Activated T-cell treated with anti-CD3 and anti-CD28 coated beads, Interleukin-2, amount 50 U/mL, for 4 hours (primary cell): ENCODE measurements at regions not wholly inside any gene's neighbourhood (a gene's known extent, or its start where the extent isn't known, plus 50 kb on each side); places are given as distances from the start of the nearest gene placed in this dataset.

Source experiments
- ATAC-seq, 2 donors: fragments of 200-7000 bp; cut with Tn5 transposase; one replicate each; pipeline ENCODE4 v1.10.0; 2021
- DNase-seq: peaks from one replicate; pipeline ENCODE4 v3.0.0-alpha.2; 2020
- H3K27me3 Mint-ChIP-seq: one replicate; pipeline ENCODE4 v1.8.0; 2021; ENCODE audit warnings: low read depth, mixed read lengths
- H3K36me3 Mint-ChIP-seq: one replicate; pipeline ENCODE4 v1.8.0; 2022; ENCODE audit warnings: mixed read lengths; ENCODE audit not compliant: insufficient read depth
- H3K4me1 Mint-ChIP-seq: one replicate; pipeline ENCODE4 v1.8.0; 2021; ENCODE audit warnings: low read depth, mixed read lengths
- H3K4me3 Mint-ChIP-seq: one replicate; pipeline ENCODE4 v1.8.0; 2021; ENCODE audit warnings: mild to moderate bottlenecking, moderate library complexity, mixed read lengths
- H3K9me3 Mint-ChIP-seq: one replicate; pipeline ENCODE4 v1.8.0; 2021; ENCODE audit warnings: mixed read lengths

DNA sequence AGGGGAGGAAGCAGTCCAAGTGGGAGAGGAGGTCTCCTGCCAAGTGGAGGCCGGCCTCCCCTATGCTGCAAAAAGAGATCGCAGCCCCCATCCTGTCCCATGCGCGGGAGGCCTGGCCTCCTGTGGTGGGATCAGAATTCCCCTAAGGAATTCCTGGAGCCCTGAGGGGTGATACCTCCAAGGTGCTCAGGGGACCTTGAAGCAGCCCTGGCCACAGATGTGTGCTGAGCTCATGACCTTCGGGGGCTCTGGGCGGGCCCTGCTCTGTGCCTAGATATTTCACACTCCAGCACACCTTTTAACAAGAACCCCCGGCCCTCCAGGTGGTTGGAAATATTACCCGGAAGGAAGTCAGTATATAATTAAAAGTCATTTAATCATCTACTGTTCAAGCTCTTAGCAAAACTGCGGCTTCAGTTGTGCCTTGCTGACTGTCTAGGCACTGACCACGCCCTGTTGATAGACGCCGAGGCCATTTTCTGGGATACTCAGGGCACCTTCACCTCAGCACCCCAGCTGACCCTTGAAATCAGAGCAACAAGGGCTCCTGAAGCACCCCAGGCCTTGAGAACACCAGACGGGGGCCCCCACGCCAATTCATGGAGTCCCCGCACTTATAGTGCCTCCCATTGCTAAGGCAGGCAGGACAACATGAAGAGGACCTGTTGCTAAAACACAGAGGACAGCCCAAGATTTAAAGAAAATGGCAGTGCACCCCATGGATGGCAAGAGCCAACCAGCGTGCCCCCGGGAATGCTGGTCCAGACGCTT lies 119.1 kb downstream of the NDUFA10 start:
- no peak overlapping the region for H3K4me3 Mint-ChIP-seq
- no peaks in the 10 kb centered on the region for H3K36me3 Mint-ChIP-seq

DNA sequence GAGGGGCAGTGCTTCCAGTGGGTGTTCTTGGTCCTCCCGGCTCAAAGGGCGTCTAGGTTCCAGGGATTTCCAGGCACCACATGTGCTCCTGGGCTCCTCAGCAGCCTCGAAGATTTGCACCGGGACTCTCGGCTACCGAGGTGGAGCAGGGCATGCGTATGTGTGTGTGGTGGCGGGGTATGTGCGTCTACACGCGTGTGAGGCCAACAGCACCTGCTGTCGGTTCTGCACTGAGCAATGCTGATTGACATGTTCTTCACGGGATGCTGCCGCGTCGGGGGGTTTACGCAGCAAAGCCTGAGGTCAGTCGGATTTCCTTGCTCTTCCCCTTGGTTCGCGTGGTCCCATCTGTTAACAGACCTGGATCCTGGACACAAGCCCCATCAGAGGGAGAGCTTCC lies 119.8 kb downstream of the NDUFA10 start:
- DNase-seq (no peak), ATAC-seq (no peak)
- H3K36me3 Mint-ChIP-seq = no peaks in the 10 kb centered on the region
- no peaks in the 10 kb centered on the region for H3K9me3 Mint-ChIP-seq
- no peak overlapping the region for H3K4me3 Mint-ChIP-seq
- no peaks in the 10 kb centered on the region for H3K27me3 Mint-ChIP-seq
- peaks cover 4% of the 10 kb centered on the region for H3K4me1 Mint-ChIP-seq

More for the DNA sequence above, 119.1 kb downstream of the NDUFA10 start:
- no peak for ATAC-seq
- H3K27me3 Mint-ChIP-seq = no peaks in the 10 kb centered on the region
- DNase-seq = no peak
- peaks cover 11% of the 10 kb centered on the region for H3K4me1 Mint-ChIP-seq
- H3K9me3 Mint-ChIP-seq = no peaks in the 10 kb centered on the region

DNA sequence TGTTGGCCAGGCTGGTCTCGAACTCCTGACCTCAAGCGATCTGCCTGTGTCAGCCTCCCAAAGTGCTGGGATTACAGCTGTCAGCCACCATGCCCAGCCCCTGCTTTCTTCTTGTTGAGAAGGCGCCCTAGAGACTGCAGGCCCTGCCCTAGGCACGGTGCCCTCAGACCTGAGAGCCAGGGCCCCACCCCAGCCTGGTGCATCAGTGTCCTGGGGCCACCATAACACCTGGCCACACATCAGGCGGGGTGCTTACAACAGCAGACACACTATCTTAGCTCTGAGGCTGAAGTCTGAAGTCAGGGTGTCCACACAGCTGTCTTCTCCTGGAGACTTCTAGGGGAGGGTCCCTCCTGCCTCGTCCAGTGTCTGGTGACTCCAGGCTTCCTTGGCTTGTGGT lies 120.6 kb downstream of the NDUFA10 start:
- DNase-seq = no peak
- Mint-ChIP-seq H3K27me3 (peaks cover 4% of the 10 kb centered on the region), H3K36me3 (no peaks in the 10 kb centered on the region), H3K9me3 (no peaks in the 10 kb centered on the region), H3K4me1 (no peaks in the 10 kb centered on the region), H3K4me3 (no peak overlapping the region)
- no peak for ATAC-seq

DNA sequence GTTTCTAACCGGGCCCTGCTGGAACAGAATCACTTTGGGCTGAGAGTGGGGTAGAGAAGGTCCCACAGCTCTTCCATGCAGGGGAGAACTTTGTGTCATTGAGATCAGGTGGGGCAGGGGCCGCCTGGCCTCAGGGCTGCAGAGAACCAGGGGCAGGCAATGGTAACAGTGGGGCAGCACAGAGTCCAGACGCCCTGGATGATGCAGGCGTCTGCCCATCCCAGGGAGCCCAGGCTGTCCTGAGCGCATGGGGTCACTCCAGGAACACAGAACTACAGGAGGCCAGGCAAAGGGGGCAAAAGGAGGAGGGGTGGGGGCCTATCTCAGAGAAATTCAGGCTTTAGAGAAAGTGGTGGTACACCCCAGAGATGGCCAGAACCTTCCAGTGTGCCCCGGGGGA lies 121.3 kb downstream of the NDUFA10 start:
- H3K9me3 Mint-ChIP-seq = no peaks in the 10 kb centered on the region
- no peak for DNase-seq
- no peaks in the 10 kb centered on the region for H3K36me3 Mint-ChIP-seq
- H3K4me3 Mint-ChIP-seq = no peak overlapping the region
- ATAC-seq = no peak
- peaks cover 4% of the 10 kb centered on the region for H3K27me3 Mint-ChIP-seq
- H3K4me1 Mint-ChIP-seq = no peaks in the 10 kb centered on the region

DNA sequence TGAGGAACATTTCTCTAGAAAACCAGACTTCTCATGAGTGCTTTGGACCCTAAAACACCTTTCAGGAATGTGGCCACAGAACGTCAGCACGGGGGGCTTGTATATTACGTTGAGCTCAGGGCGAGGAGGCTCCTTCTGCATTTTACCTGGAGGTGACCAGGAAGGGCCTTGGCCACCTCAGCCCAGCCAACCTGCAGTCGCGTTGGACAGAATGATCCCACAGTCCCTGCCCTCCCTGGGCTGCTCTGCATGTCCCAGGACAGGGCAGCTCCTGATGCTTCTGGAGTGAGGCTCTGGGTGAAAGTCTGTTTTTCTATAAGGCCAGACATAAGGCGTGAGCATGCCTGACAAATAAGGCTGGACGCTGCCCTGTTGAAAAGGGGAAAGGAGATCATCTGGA lies 121.9 kb downstream of the NDUFA10 start:
- Mint-ChIP-seq H3K9me3 (no peaks in the 10 kb centered on the region), H3K4me3 (no peak overlapping the region), H3K27me3 (peaks cover 4% of the 10 kb centered on the region), H3K4me1 (no peaks in the 10 kb centered on the region), H3K36me3 (no peaks in the 10 kb centered on the region)
- DNase-seq (no peak), ATAC-seq (no peak)

DNA sequence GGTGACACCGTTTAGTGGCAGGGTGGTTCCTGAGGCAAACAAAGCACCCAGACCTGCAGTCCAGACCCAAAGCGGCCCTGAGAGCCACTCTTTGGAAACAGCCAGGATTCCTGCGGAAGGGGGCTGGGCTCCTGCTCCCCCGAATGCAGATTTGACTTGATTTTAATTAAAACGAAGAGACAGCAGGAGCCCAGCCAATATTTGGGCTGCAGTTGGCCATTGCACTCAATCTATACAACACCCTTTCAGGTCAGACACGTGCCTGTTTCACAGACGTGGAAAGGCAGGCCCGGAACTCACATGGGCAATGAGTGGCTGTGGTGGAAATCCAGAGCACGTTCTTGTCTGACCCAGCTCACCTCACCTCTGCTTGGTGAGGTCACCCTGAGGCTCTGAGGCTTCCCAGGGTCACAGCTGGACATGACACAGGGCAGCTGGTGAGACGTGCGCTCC lies 122.4 kb downstream of the NDUFA10 start:
- Mint-ChIP-seq H3K9me3 (no peaks in the 10 kb centered on the region), H3K4me1 (no peaks in the 10 kb centered on the region), H3K27me3 (peaks cover 4% of the 10 kb centered on the region), H3K36me3 (no peaks in the 10 kb centered on the region), H3K4me3 (no peak overlapping the region)
- ATAC-seq (no peak), DNase-seq (no peak)

DNA sequence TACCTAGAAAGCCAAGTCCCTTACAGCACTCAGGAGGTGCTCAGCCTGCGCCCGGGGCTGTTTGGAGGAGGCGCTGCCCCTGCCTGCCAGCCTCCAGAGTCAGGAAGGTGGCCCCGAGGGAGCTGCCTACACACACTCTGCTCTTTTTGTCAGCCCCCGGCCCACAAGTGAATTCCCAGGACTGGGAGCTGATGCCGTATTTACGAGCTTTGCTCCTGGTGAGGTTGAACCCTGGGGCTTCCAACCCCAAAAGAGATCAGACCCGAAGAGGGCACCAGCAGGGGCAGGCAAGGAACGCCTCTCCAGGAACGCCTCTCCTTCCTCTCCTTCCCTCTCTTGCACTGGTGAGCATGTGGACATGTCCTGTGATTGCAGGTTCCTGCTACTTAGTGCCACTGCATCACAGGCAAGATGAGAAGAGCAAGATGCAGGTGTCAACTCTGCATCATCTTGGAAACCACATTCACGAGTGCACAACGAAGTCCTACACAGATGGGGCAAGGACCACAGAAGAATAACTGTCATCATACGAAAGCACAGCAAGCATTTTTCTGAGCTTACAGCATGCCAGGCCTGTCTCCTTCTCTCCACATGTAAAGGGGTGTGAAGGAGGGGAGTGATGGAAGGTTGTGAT lies 126.7 kb downstream of the NDUFA10 start:
- no peaks in the 10 kb centered on the region for H3K4me1 Mint-ChIP-seq
- no peaks in the 10 kb centered on the region for H3K9me3 Mint-ChIP-seq
- DNase-seq = no peak
- no peaks in the 10 kb centered on the region for H3K36me3 Mint-ChIP-seq
- peaks cover 21% of the 10 kb centered on the region for H3K27me3 Mint-ChIP-seq
- no peak overlapping the region for H3K4me3 Mint-ChIP-seq
- no peak for ATAC-seq

DNA sequence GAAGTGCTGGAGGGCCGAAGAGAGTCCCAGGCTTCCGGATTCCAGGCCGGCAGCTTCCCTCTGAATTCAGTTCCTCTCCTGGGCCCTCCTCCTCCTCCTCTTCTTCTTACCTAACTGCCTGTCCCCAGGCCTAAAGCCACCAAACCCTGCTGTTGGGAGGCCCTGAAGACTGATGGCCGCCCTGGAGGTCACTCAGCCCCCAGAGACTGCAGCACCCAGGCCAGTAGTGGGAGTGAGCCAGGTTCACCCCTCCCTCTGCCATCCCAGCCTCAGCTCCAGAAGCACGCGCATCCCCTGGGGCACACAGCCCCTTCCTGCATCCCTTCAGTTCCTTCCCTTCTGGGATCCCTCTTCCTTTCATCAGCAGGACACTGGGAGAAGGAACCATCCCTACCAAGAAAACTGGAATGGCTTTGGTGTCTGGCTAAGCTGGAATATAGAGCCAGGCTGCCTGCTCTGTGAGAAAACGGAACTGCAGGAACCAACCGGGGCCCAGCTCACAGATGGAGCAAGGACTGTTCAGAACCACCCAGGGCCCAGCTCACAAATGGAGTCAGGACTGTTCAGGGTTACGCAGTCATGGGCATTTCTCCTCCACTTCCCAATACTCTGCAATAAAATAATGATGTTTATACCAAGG lies 127.4 kb downstream of the NDUFA10 start:
- Mint-ChIP-seq H3K36me3 (no peaks in the 10 kb centered on the region), H3K9me3 (no peaks in the 10 kb centered on the region), H3K4me1 (no peaks in the 10 kb centered on the region), H3K27me3 (peaks cover 23% of the 10 kb centered on the region), H3K4me3 (no peak overlapping the region)
- DNase-seq = no peak
- ATAC-seq = no peak

DNA sequence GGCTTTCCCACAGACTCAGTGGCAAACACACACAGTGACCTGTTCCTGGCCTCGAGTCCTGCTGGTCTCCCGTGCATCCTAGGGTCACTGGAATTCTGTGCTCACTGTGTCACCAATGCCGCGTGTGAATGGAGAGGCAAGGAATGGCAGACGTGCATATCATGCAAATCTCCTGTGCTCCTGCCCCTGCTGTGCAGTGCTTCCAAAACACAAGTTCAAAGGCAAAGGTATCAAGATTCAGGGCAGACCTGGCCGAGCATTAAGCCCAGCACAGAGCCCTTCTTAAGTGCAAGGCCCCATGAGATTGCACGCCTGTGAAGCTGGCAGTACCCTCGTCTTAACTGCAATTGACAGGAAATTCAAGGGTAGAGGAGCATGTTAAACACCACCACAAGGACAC lies 129.1 kb downstream of the NDUFA10 start:
- Mint-ChIP-seq H3K4me3 (no peak overlapping the region), H3K4me1 (no peaks in the 10 kb centered on the region), H3K9me3 (no peaks in the 10 kb centered on the region), H3K27me3 (peaks cover 23% of the 10 kb centered on the region), H3K36me3 (no peaks in the 10 kb centered on the region)
- ATAC-seq (no peak), DNase-seq (no peak)

DNA sequence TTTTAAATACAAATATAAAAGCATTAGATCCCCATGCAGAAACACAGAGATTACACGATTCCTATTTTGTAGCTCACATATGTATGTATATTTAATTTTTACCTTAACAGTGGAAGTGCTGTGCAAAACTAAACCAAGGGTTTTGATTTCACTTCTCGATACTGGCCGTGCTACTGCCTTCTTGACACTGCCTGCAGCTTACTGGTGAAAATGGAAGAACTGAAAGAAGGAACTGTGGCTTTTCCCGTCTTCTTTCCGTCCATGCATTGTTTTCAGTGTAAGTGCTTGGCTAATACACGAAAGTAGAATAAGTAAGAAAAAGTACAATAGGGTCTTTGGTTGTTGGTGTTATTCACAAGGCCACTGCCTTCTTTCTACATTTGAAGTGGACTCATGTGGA lies 129.5 kb downstream of the NDUFA10 start:
- ATAC-seq (no peak), DNase-seq (no peak)
- no peaks in the 10 kb centered on the region for H3K9me3 Mint-ChIP-seq
- no peaks in the 10 kb centered on the region for H3K36me3 Mint-ChIP-seq
- no peaks in the 10 kb centered on the region for H3K4me1 Mint-ChIP-seq
- peaks cover 23% of the 10 kb centered on the region for H3K27me3 Mint-ChIP-seq
- H3K4me3 Mint-ChIP-seq = no peak overlapping the region

DNA sequence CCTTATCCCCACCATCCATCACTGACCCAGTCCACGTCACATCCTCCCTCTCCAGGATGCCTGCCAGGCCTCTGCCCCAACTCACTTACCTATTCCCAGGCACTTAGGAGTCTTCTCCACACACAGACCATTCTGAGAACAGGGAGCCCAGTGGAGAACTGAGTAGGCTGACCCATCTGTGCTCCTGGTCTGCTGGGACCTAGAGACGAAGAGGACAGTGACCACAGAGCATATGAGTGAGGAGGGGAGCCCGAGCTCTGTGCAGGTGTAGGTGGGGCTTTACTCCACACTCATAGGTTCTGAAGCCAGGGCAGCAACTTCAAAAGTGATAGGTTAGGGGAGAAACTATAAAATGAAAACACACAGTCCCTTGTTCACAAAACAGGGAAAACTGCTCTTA lies 130.0 kb downstream of the NDUFA10 start:
- H3K9me3 Mint-ChIP-seq = no peaks in the 10 kb centered on the region
- H3K4me3 Mint-ChIP-seq = no peak overlapping the region
- no peak for DNase-seq
- no peak for ATAC-seq
- no peaks in the 10 kb centered on the region for H3K4me1 Mint-ChIP-seq
- peaks cover 23% of the 10 kb centered on the region for H3K27me3 Mint-ChIP-seq
- H3K36me3 Mint-ChIP-seq = no peaks in the 10 kb centered on the region

DNA sequence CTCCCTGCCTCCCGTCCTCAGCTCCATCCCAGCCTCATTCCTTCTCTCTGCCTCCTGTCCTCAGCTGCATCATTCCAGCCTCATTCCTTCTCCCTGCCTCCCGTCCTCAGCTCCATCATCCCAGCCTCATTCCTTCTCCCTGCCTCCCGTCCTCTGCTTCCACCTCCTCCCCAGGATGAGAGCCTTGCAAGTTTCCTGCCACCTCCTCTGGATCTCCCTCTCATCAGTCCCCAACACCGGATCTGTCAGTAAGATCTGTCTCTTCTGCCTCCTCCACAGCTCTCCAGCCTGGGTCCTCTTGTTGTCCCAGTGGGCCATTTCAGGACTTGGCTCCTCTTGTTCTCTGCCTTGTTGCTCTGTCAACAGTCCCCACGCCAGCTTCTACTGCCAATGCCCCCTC lies 130.9 kb downstream of the NDUFA10 start:
- peaks cover 19% of the 10 kb centered on the region for H3K27me3 Mint-ChIP-seq
- ATAC-seq (no peak), DNase-seq (no peak)
- no peaks in the 10 kb centered on the region for H3K4me1 Mint-ChIP-seq
- H3K4me3 Mint-ChIP-seq = no peak overlapping the region
- no peaks in the 10 kb centered on the region for H3K9me3 Mint-ChIP-seq
- H3K36me3 Mint-ChIP-seq = no peaks in the 10 kb centered on the region

DNA sequence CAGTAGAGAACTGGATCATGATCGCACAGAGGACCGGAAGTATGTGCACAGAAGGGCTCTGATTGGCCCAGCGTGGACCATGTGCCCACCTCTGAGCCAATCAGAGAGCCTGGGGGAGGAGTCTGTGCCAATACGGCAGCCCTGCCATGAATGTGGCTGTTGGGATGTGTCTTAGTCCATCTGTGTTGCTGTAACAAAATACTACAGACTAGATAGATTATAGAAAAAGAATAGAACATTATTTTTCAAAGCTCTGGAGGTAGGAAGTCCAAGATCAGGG lies 132.0 kb downstream of the NDUFA10 start:
- no peak overlapping the region for H3K4me3 Mint-ChIP-seq
- DNase-seq (no peak), ATAC-seq (peak; percentile 48 to 67)
- H3K9me3 Mint-ChIP-seq = no peaks in the 10 kb centered on the region
- H3K36me3 Mint-ChIP-seq = no peaks in the 10 kb centered on the region
- peaks cover 19% of the 10 kb centered on the region for H3K27me3 Mint-ChIP-seq
- no peaks in the 10 kb centered on the region for H3K4me1 Mint-ChIP-seq

DNA sequence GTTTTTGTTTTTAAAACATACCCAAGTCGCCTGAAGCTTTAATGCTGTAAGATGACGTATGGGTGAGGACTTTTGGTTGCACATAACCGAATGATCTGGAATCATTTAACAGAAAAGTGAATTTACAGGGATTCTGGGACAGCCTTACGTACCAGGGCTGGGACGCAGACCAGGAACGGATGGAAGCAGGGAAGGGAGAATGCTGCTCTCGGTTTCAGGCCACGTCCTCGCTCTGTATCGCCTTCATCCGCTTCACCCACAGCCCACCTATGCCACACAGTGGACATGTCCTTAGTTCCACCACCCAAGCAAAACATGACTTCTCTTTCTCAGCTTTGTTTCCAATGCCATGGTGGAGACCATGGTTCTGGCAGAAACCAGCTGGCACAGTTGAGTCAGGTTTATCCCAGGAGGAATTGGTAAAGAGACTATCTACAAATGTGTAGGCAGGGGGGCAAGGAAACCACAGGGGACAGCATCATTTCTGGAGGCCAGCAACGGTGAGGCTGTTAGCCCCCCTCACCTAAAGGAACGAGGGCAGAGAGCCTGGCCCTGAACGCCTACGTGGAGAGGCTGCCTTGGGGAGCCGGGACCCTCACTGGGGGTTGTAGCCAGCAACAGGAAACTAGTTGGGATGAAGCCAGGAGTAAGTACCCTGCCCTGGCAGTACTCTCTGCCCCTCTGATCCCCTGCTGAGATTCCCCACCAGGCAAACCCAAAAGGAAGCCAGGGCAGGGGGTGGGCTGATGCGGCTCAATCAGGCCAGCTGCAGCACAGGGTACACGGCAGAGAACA lies 132.5 kb downstream of the NDUFA10 start:
- no peak for ATAC-seq
- H3K9me3 Mint-ChIP-seq = no peaks in the 10 kb centered on the region
- no peaks in the 10 kb centered on the region for H3K4me1 Mint-ChIP-seq

More for the DNA sequence above, 132.5 kb downstream of the NDUFA10 start:
- Mint-ChIP-seq H3K36me3 (no peaks in the 10 kb centered on the region), H3K27me3 (peaks cover 19% of the 10 kb centered on the region), H3K4me3 (no peak overlapping the region)
- no peak for DNase-seq
